ENCODE measurements at regions not wholly inside any gene's neighbourhood (a gene's known extent, or its start where the extent isn't known, plus 50 kb on each side); places are given as distances from the start of the nearest gene placed in this dataset.

DNA sequence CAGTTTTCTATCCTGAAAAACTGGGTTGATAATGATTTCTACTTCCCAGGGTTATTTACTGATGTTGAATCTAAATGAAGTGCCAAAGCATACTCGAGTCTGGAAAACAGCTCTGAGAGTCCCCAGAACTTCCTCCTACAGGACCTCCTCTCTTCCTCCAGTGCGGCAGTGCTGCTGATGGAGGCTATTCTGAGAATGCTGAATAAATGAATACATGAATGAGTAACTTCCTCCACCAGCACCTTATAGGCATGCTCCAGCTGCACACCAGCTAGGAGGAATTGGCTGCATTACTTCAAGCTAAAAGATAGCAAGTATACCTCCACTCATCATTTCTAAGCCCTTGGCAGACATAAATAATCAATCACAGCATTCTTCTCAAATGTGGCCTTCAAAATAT is 448.8 kb upstream of the CCDC196 start:
- no peaks in the 10 kb centered on the region for H3K4me1 Mint-ChIP-seq
- peaks cover under 1% of the 10 kb centered on the region for H3K36me3 Mint-ChIP-seq (ENCODE audit: low read depth)
- H3K9me3 Mint-ChIP-seq = peaks cover 11% of the 10 kb centered on the region
- peaks cover 2% of the 10 kb centered on the region for H3K27me3 Mint-ChIP-seq
- H3K4me3 Mint-ChIP-seq = no peak overlapping the region
- DNase-seq = no peak
- no peak for ATAC-seq
- no peak overlapping the region for H3K27ac Mint-ChIP-seq

GRCh38 chr14:66038212-66038611 is 448.0 kb upstream of the CCDC196 start:
- no peak for ATAC-seq
- Mint-ChIP-seq H3K4me3 (no peak overlapping the region), H3K27ac (no peak overlapping the region), H3K27me3 (peaks cover 2% of the 10 kb centered on the region), H3K9me3 (peaks cover 6% of the 10 kb centered on the region), H3K36me3 (ENCODE audit: low read depth) (no peaks in the 10 kb centered on the region), H3K4me1 (no peaks in the 10 kb centered on the region)
- DNase-seq = no peak

DNA sequence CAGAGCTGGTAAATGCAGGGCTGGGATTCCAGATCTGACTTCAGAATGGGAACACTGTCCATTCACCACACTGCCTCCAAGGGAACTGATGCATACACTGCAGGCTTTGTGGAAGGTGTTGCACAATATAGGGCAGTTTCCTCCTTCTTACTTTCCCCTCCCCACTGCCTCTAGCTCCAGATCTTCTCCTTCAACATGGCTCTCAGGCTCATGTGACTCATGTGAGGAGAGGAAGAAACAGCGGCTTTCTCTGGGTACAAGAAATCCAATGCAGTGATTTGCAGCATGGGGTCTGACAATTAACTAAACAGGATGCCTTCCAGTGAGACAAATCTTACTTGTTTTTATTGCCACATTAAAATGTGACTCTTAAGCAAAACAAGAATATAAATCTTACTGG is 447.6 kb upstream of the CCDC196 start:
- DNase-seq (no peak), ATAC-seq (no peak)
- Mint-ChIP-seq H3K9me3 (peaks cover 4% of the 10 kb centered on the region), H3K27ac (no peak overlapping the region), H3K4me1 (no peaks in the 10 kb centered on the region), H3K27me3 (peaks cover 2% of the 10 kb centered on the region), H3K4me3 (no peak overlapping the region), H3K36me3 (ENCODE audit: low read depth) (no peaks in the 10 kb centered on the region)

DNA sequence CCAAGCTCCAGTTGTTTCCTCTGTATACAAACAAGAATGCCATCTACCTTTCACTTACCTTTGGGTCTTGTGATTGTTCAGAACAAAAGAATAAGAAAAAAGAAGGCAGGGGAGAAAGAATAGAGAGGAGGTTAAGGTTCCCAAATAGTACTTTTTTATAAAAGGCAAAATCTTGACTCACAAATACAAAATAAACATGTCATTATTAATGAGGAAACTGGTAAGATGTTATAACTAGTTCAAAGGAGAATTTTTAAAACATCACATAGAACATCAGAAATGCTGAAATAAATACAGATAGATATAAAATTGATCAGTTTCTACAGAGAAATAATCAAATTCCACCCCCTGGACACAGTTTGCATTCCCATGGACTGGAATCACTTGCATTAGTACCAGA is 446.7 kb upstream of the CCDC196 start:
- Mint-ChIP-seq H3K4me3 (no peak overlapping the region), H3K27ac (no peak overlapping the region), H3K4me1 (no peaks in the 10 kb centered on the region), H3K9me3 (peaks cover 4% of the 10 kb centered on the region), H3K36me3 (ENCODE audit: low read depth) (no peaks in the 10 kb centered on the region), H3K27me3 (peaks cover 2% of the 10 kb centered on the region)
- DNase-seq (no peak), ATAC-seq (no peak)

- no peak overlapping the region for H3K27ac Mint-ChIP-seq
- H3K4me1 Mint-ChIP-seq = no peaks in the 10 kb centered on the region
- H3K4me3 Mint-ChIP-seq = no peak overlapping the region
- DNase-seq (no peak), ATAC-seq (no peak)
- peaks cover 2% of the 10 kb centered on the region for H3K27me3 Mint-ChIP-seq
- no peaks in the 10 kb centered on the region for H3K9me3 Mint-ChIP-seq
- H3K36me3 Mint-ChIP-seq (ENCODE audit: low read depth) = no peaks in the 10 kb centered on the region
These were observed 444.6 kb upstream of the CCDC196 start for GRCh38 chr14:66041582-66041981.

DNA sequence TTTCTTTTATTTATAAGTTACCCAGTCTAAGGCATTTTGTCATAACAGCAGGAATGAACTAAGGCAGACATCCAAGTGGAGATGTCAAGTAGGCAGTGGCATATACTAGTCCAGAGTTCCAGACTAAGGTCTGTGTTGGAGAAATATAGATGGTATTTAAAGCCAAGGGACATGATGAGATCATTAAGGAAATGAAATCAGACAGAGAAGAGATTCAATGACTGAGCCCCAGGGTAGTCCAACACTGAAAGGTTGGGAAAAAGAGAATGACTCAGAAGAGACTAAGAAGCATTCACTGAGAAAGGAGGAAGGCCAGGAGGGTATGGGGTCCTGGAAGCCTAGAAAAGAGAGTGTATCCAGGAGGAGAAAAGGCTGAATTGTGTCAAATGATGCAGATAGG is 442.2 kb upstream of the CCDC196 start:
- Mint-ChIP-seq H3K27ac (no peak overlapping the region), H3K36me3 (ENCODE audit: low read depth) (no peaks in the 10 kb centered on the region), H3K4me3 (no peak overlapping the region), H3K4me1 (no peaks in the 10 kb centered on the region), H3K9me3 (no peaks in the 10 kb centered on the region), H3K27me3 (peaks cover 3% of the 10 kb centered on the region)
- ATAC-seq = no peak
- DNase-seq = no peak

DNA sequence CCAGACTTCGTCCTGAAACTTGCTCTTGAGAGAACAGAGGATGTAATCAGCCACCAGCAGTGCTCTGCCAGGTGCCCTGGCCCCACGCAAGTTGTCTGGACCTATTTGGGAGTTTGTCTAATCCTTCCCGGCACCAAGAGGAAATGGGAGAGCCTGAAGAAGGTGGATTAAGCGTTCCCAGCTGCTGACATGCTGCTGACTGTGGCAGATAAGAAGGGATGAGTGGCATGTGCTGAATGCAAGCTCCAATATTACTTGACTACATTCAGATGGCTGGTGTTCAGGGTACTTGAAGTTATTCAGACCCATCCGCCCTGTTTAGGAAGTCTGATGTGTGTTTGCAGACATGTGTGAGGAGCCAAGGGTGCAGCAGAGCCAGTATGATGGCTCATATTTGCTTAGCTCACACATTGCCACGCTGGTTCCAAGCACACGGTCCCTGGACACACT is 440.6 kb upstream of the CCDC196 start:
- peaks cover 4% of the 10 kb centered on the region for H3K27me3 Mint-ChIP-seq
- no peaks in the 10 kb centered on the region for H3K4me1 Mint-ChIP-seq
- no peak overlapping the region for H3K27ac Mint-ChIP-seq
- ATAC-seq = no peak
- no peak overlapping the region for H3K4me3 Mint-ChIP-seq
- H3K36me3 Mint-ChIP-seq (ENCODE audit: low read depth) = no peaks in the 10 kb centered on the region
- no peak for DNase-seq
- H3K9me3 Mint-ChIP-seq = no peaks in the 10 kb centered on the region

GRCh38 chr14:66046035-66046434 is 440.1 kb upstream of the CCDC196 start:
- Mint-ChIP-seq H3K4me1 (no peaks in the 10 kb centered on the region), H3K36me3 (ENCODE audit: low read depth) (no peaks in the 10 kb centered on the region), H3K27ac (no peak overlapping the region), H3K9me3 (no peaks in the 10 kb centered on the region), H3K27me3 (peaks cover 4% of the 10 kb centered on the region), H3K4me3 (no peak overlapping the region)
- DNase-seq = no peak
- no peak for ATAC-seq

DNA sequence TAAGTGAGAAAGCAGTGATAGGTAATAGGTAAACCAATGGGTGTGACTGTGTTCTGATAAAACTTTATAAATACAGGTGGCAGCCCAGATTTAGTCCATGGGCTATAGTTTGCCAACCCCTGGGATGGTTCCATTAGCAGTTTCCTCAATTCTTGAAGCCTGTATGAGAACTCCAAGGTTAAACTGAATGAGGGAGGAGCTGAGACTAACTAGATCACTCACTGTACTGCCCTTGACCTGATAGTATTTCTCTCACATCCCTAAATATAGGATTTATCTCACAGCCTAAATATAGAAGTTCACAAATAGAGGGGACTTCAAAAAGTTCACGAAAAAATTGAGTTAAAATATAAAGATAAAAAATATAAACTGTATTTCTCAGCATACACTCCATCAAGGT is 439.6 kb upstream of the CCDC196 start:
- no peak overlapping the region for H3K27ac Mint-ChIP-seq
- ATAC-seq (no peak), DNase-seq (no peak)
- H3K4me1 Mint-ChIP-seq = no peaks in the 10 kb centered on the region
- H3K9me3 Mint-ChIP-seq = no peaks in the 10 kb centered on the region
- H3K36me3 Mint-ChIP-seq (ENCODE audit: low read depth) = no peaks in the 10 kb centered on the region
- peaks cover 4% of the 10 kb centered on the region for H3K27me3 Mint-ChIP-seq
- H3K4me3 Mint-ChIP-seq = no peak overlapping the region

GRCh38 chr14:66056268-66056907 is 429.8 kb upstream of the CCDC196 start:
- Mint-ChIP-seq H3K9me3 (peaks cover 5% of the 10 kb centered on the region), H3K36me3 (ENCODE audit: low read depth) (no peaks in the 10 kb centered on the region), H3K4me3 (no peak overlapping the region), H3K4me1 (peaks cover 10% of the 10 kb centered on the region), H3K27ac (no peak overlapping the region), H3K27me3 (no peaks in the 10 kb centered on the region)
- DNase-seq = no peak
- no peak for ATAC-seq

DNA sequence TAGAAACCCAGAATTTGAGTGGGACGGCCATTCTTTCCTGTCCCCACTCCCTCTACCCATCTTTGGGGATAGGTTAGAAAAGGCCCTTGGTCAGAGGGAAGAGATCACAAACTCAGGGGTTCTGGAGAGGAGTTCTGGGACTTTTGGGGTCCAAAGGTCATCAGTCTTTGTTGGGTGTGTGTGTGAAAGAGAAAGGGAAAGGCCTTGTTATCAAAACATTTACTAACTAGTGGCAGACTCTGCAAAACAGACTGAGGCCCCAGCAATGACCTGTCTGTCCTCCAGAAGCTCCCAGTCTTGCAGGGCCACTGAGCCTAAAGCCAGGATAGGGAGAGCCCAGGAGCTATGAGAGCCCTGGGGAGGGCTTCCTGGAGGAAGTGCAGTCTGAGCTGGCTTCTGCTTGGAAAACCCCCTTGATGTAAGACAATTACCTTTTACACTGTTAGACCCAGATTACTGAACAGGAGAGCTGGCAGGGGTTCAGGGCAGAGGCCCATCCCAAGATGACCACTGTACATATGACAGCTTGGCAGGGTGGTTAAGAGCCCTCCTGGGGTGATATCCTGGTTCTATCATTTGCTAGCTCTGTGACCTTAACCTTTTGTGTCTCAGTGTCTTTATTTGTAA is 429.1 kb upstream of the CCDC196 start:
- ATAC-seq = no peak
- Mint-ChIP-seq H3K4me3 (no peak overlapping the region), H3K9me3 (peaks cover 5% of the 10 kb centered on the region), H3K27ac (no peak overlapping the region), H3K36me3 (ENCODE audit: low read depth) (no peaks in the 10 kb centered on the region), H3K27me3 (no peaks in the 10 kb centered on the region), H3K4me1 (peaks cover 10% of the 10 kb centered on the region)
- DNase-seq = no peak

DNA sequence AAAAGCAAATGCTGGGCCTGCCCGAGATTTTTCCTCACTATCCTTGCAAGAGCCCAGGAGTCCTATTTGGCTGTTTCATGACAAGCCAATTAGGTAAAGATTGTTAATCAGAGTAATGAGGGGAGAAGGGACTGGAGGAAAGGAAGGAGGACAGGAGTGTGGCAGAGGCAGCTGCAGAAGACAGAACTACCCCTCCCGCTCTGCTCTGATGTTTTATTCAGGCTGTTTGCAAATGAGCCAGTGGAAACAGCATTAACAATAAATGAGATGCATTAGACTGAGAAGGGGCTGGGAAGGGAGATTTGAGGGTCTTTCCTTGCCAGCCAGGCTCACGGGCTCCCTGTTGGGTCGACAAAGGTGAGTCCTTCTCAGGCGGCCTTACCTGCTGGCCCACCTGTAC is 421.0 kb upstream of the CCDC196 start:
- Mint-ChIP-seq H3K4me3 (no peak overlapping the region), H3K4me1 (no peaks in the 10 kb centered on the region), H3K27me3 (peaks cover 3% of the 10 kb centered on the region), H3K27ac (no peak overlapping the region), H3K36me3 (ENCODE audit: low read depth) (no peaks in the 10 kb centered on the region), H3K9me3 (no peaks in the 10 kb centered on the region)
- DNase-seq = no peak
- no peak for ATAC-seq

DNA sequence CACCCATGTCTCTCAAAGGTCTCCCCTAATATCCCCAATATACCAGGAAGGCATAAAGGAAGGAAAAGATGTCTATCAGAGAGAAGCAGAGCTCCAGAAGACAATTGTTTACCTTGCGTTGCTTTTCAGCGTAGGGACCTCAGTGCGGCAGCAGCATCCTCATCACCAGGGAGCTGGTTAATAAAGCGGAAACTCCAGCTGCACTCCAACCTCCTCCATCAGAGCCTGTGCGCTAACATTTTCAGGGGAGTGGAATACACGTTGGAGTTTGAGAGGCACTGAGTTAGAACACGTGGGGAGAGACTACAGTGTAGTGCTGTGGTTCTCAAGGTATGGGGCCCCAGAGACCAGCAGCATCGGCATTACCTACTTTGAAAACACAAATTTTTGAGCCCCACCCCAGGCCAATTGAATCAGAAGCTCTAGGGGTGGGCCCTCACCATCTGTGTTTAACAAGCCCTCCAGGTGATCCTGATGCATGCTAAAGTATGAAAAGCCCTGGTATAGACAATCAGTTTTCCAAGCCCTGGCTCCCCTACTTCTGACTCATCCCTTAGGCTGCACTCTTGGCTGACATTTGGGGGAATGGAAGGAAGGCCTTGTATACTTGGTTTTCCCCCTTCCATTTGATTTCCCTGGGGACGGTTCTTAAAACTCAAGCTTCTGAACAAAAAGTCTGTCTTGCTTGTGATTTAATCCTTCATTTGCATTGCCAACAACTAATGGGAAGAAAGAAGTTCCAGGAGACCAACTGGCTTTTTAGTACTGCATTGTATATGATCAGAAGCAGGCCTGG is 419.0 kb upstream of the CCDC196 start:
- Mint-ChIP-seq H3K27me3 (peaks cover 6% of the 10 kb centered on the region), H3K4me3 (no peak overlapping the region), H3K27ac (no peak overlapping the region), H3K4me1 (no peaks in the 10 kb centered on the region), H3K36me3 (ENCODE audit: low read depth) (no peaks in the 10 kb centered on the region), H3K9me3 (no peaks in the 10 kb centered on the region)
- DNase-seq (no peak), ATAC-seq (no peak)

DNA sequence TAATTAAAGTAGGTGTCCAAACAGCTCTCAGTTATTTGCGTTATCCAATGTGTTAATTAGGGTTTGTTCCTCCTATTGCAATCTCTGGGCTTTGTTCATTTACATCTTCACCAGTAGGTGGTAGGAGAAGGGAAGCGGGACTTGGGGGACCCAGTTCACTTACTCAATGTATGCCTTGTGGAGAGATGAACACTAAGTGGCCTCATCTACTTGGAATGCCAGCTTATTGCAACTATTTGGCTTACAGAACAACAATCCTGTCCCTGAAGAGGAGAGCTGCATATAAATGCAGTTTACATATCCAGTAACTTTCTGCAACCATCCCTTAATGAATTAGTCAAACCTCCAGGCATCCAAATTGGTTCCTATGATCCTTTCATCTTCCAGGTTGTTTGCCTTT is 417.1 kb upstream of the CCDC196 start:
- ATAC-seq (no peak), DNase-seq (no peak)
- Mint-ChIP-seq H3K27me3 (peaks cover 6% of the 10 kb centered on the region), H3K4me1 (no peaks in the 10 kb centered on the region), H3K27ac (no peak overlapping the region), H3K36me3 (ENCODE audit: low read depth) (no peaks in the 10 kb centered on the region), H3K4me3 (no peak overlapping the region), H3K9me3 (no peaks in the 10 kb centered on the region)

- H3K9me3 Mint-ChIP-seq = no peaks in the 10 kb centered on the region
- no peaks in the 10 kb centered on the region for H3K4me1 Mint-ChIP-seq
- no peak for ATAC-seq
- no peaks in the 10 kb centered on the region for H3K36me3 Mint-ChIP-seq (ENCODE audit: low read depth)
- DNase-seq = no peak
- H3K4me3 Mint-ChIP-seq = no peak overlapping the region
- no peak overlapping the region for H3K27ac Mint-ChIP-seq
- H3K27me3 Mint-ChIP-seq = peaks cover 6% of the 10 kb centered on the region
These were observed 416.2 kb upstream of the CCDC196 start for GRCh38 chr14:66069830-66070541.

Data from activated naive CD8-positive, alpha-beta T cell treated with anti-CD3 and anti-CD28 coated beads, Interleukin-2, amount 50 U/mL, for 24 hours (primary cell).